GM19043 (cell line): ENCODE measurements at regions not wholly inside any gene's neighbourhood (a gene's known extent, or its start where the extent isn't known, plus 50 kb on each side); places are given as distances from the start of the nearest gene placed in this dataset.

Experiments used
- ATAC-seq: cut with Tn5 transposase; IDR thresholded peaks from one replicate; pipeline ENCODE4 v1.9.1; 2021; ENCODE audit warnings: low read depth; ENCODE audit not compliant: unreplicated experiment

- ATAC-seq: no peak
Observed at GRCh38 chr5:164358531-164359259, 853.3 kb downstream of the MAT2B start.

- ATAC-seq: no peak
Observed at GRCh38 chr5:164359260-164360255, 854.1 kb downstream of the MAT2B start.

- ATAC-seq: no peak
Observed at GRCh38 chr5:164360589-164360988, 855.2 kb downstream of the MAT2B start.

- ATAC-seq: no peak
Observed at GRCh38 chr5:164361986-164362385, 856.6 kb downstream of the MAT2B start.

GRCh38 chr5:164362835-164363234 is 857.4 kb downstream of the MAT2B start:
- ATAC-seq: no peak

- ATAC-seq: no peak
Observed at GRCh38 chr5:164364237-164365208, 859.1 kb downstream of the MAT2B start.

- no peak for ATAC-seq
Observed at GRCh38 chr5:164370841-164371240, 865.4 kb downstream of the MAT2B start.

- no peak for ATAC-seq
Observed at GRCh38 chr5:164372892-164373291, 867.5 kb downstream of the MAT2B start.

GRCh38 chr5:164373876-164374275 is 868.5 kb downstream of the MAT2B start:
- no peak for ATAC-seq

- ATAC-seq: no peak
Observed at GRCh38 chr5:164375051-164375450, 869.6 kb downstream of the MAT2B start.

- no peak for ATAC-seq
Observed at GRCh38 chr5:164376843-164377242, 871.4 kb downstream of the MAT2B start.

GRCh38 chr5:164377746-164378145 is 872.3 kb downstream of the MAT2B start:
- ATAC-seq: no peak

- no peak for ATAC-seq
Observed at GRCh38 chr5:164383662-164384061, 878.2 kb downstream of the MAT2B start.

GRCh38 chr5:164392531-164392930 is 887.1 kb downstream of the MAT2B start:
- no peak for ATAC-seq

GRCh38 chr5:164394686-164395194 is 889.3 kb downstream of the MAT2B start:
- no peak for ATAC-seq

GRCh38 chr5:164412531-164412930 is 907.1 kb downstream of the MAT2B start:
- no peak for ATAC-seq

- no peak for ATAC-seq
Observed at GRCh38 chr5:164420161-164420560, 914.7 kb downstream of the MAT2B start.

- ATAC-seq: no peak
Observed at GRCh38 chr5:164422400-164422799, 917.0 kb downstream of the MAT2B start.

GRCh38 chr5:164431634-164432304 is 926.4 kb downstream of the MAT2B start:
- no peak for ATAC-seq
